HPDE6-E6E7 (cell line): ENCODE measurements at regions not wholly inside any gene's neighbourhood (a gene's known extent, or its start where the extent isn't known, plus 50 kb on each side); places are given as distances from the start of the nearest gene placed in this dataset.
A peak's percentile ranks its signal among the peaks of the same experiment; 100 is the strongest.
"Not testable (repeated sequence)": the region's sequence is repeated elsewhere in the genome, so short reads cannot be mapped to it uniquely, and the experiment has no call there.

Source experiments
- DNase-seq: peaks from one replicate; pipeline ENCODE4 v3.0.0; 2011; ENCODE audit warnings: missing footprints; ENCODE audit errors: extremely low spot score

DNA sequence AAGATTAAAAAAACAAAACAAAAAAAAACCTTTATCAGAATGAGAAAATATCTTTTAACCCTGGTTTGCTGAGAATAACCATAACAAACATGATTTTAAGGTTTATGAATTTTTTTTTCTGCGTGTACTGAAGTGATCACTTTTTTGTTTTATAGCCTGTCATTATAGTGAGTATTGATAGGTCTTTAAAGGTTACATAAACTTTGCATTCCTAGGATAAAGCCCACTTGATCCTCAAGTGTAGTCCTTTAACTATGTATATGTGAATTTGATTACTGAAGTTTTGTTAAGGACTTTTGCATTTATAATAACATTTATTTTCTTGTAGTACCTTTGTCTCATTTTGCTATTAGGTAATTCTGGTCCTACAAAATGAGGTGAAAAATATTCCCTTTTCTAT lies 709.8 kb upstream of the PCDH20 start:
- no peak for DNase-seq

DNA sequence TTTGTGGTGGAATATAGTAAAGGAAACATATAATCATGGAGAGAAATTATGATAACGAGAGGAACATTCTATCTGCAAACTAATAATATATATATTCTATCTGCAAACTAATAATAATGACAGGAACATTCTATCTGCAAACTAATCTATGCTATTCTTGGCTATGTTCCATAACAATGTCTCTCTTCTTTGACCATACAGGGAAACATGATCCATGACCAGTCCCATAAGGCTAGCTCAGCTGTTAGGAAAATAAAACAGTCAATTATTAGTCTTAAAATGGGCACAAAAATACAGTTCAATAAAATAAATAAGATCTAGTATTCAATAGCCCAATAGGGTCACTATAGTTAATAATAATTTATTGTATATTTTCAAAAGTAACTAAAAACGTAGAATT lies 707.8 kb upstream of the PCDH20 start:
- DNase-seq = no peak

DNA sequence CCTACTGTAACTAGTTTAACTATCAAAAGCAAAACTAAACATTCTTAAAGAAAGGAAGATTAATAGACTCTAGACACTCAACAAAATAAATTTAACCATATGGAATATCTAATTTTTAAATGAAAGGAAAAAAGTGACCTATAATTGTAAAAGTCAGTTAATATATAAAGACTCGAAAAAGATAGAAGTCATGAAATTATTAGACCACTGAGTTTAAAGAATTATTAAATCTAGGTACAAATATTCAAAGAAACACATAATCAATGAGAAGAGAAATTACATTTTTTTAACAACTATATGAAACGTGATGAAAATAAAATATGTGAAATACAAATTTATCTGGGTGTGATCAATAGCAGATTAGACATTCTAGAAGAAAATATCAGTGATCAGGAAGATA lies 706.8 kb upstream of the PCDH20 start:
- no peak for DNase-seq

DNA sequence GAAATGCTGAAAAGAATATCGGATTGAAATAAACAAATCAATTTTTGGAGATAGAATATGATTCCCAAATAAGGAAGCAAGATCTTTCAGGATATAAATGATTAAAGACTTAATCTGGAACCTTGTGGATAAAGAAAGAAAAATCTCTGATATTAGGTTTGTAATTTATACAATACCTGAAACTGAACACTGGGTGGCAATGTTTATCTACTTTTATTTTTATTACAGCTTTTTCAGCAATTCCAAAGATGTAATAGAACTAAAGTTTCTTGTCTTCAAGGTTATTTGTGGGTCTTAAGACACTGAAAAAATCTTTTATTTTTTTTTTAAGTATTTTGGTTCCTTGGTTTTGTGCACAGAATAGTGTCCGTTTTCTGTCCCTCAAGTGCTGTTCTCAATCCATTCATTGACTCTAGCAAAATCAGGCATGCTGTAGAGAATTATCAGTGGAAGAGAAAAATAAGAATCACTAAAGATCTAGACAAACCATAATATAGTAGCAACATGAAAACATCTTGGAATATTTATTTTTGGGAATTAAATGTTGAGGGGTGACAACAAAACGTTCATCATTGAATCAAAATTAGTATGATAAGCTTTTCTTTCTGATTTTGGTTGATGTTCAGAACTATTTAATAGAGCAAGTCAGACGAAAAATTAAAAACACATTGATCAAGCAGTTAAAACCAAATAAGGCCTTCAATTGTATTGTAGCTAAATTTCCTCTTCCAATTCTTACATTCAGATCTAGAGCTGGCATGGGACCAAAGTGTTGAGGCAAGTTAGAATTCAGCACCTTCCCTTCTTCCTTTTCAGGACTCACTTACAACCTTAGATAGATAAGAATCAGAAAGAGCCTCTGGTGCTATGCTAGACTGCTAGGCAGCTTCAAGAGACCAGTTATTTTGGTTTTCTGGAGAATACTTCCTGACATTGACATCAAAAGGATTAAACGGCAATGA lies 704.4 kb upstream of the PCDH20 start:
- peak; percentile 3 for DNase-seq

DNA sequence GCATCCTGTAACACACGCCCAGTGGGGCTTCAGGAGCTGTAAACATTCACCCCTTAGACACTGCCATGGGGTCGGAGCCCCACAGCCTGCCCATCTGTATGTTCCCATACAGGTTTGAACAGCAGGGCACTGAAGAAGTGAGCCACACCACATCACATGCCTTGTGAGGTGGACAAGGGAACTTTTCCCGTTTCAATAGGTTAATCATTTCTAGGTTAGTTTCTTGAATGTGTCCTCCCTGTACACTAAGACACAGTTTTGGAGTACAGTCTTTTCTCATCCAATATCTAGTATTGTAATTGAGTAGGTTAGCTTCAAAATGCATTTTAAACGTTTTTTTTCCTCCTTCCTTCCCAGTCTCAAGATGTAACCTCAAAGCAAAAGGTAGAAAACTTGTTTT lies 700.2 kb upstream of the PCDH20 start:
- no peak for DNase-seq

DNA sequence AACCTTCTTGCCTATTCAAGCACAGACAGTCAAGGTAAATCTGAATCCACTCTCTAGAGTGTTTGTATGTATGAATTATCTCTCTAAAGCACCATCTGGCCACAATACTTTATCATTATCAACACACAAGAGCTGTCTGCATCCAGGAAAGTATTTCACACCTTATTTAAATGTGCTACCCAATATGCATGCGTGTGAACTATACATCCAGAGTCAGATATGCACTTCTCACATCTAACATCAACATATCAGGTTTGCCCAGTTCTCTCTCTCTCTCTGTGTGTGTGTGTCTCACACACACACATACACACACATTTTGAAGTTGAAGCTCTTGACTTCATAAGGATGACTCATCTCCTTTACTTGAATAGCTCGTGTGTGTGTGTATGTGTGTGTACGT lies 697.5 kb upstream of the PCDH20 start:
- no peak for DNase-seq

DNA sequence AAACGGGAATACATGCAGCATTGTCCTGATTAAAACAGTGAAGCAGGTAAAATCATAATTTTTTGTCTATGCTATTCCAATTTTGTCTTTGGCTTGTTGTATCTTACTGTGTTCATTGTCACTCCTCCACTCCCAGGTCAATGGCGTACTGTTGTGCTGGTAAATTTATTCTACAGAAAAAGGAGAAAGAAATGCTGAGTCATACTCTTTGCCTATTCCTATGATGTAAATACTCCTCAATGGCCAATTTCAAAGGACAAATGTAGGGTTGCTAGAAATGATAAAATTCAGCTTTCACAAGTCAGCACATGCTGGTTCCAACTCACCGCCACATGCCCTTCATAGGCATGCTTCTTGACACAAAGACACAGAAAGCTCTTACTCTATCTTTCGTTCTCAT lies 694.4 kb upstream of the PCDH20 start:
- no peak for DNase-seq

DNA sequence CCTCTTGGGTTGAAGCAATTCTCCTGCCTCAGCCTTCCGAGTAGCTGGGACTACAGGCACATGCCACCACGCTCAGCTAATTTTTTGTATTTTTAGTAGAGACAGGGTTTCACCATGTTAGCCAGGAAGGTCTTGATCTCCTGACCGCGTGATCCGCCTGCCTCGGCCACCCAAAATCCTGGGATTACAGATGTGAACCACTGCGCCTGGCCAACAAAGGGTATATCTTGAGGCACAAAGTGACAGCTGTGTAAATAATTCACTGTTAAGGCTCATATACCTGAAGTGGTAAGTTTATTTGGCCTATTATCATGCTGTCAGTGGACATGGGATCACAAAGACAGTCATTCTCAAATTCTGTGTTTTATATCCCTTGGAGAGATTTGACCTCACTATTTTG lies 688.5 kb upstream of the PCDH20 start:
- not testable (repeated sequence) for DNase-seq

DNA sequence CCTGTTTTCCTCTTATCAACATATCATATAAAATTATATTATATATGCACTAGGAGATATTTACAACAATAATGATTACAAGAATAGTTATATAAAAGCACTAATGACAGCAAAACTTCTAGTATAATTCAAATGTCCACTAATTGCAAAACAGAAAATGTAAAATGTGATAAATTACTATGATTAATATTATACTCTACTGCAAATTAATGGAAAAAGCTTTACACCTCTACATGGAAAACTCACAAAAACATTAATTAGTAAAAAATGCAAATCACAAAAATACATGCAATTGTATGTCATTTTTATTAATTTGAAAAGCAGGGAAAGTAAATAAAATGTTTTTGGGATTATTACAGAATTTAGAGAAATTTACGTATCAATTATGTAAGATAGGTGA lies 681.0 kb upstream of the PCDH20 start:
- no peak for DNase-seq

DNA sequence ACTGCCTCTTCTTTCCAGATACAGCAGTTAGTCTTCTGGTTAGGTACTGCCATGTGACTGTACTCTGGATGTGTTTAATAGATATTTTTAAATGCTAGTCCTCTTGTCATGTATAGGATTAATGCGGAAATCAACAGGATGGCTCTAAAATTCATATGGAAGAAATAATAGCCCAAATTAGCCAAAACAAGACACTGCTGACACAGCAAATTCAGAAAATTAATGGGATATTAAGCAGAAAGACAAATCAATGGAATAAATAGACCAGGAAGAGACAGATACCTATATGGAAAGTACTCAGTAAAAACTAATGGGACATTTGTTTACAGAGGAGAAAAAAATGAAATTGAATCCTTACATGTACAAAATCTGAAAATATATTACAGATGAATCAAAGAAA lies 679.3 kb upstream of the PCDH20 start:
- no peak for DNase-seq

DNA sequence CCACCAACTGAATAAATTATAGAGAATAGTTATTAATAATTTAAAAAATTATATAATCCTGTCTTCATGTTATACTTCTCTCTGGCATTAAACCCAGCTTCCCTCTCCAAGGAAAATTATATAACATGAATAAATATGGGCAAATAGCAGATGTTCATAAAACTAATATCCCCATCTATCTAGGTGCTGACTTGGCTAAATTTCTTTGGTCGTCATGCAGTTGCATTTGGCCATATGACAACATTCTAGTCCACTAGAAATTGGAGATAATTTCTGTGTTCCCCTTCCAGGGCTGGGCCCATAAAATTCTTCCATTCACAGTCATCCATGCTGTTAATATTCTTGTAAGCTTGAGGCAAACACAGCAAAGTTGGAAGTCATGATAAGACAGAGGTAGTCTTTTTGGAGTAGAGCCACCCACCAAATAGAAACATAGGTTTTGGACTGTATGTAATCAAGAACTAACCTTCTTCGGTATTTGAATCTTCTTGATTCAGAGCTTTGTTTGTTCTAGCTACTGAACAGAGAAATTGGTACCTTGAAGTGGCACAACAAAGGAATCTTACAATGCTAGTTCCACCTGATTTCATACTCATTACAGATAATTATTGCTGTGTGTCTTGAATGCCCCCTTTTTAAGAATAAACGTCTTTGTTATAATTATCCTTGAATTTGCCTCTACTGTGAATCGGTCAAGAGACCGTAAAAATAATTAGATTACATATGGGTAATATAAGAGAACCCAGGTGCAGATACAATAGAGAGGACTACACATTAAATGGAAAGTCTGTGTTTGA lies 678.5 kb upstream of the PCDH20 start:
- DNase-seq = no peak

DNA sequence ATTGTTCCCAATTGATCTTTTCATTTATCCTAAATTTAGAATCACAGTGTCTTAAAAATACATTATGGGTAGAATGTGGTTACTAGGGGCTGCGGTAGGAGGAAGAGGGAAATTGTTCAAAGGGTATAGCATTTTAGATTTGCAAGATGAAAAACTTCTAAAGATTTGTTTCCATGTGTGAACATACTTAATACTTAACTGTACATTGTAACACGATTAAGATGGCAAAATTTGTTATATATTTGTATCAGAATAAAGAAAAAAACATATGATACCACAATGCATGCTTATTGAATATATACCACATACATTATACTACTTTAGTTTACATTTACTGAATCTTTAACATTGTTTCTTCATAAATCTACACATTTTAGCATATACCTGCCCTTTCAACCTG lies 677.3 kb upstream of the PCDH20 start:
- no peak for DNase-seq

DNA sequence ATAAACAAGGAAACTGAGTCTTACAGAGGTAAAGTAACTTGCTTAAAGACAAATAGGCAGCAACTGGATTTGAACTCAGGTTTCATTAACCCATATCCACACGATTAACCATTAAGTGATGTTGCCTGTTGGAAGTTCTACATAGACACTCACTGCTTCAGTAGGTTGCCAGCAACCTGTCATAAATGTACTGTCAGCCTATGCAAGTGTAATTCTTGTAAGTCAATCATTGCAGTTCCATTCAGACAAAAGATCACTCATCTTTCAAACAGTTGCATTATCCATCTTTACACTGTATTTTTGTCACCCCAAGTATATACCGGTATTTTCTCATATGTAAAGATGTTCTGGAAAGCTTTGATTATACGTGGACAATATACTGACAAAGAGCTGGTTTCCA lies 676.9 kb upstream of the PCDH20 start:
- no peak for DNase-seq

DNA sequence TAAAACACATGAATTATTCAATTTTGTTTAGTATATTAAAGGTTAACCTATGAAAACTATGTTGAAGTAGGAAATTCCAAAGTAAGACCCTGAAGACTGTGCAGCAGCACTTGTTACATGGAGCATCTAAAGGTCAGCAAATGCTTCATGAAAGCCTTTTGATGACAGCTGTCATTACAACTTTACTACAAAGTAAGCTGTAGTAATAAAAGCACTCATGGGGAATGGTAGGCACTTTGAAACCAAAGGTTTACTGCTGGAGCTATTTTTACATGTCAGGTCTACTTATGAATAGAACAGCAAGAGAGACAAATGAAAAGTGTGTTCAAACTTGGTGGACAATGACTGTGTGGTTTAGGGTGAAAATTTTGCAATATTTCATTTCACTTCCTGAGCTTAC lies 672.5 kb upstream of the PCDH20 start:
- no peak for DNase-seq

DNA sequence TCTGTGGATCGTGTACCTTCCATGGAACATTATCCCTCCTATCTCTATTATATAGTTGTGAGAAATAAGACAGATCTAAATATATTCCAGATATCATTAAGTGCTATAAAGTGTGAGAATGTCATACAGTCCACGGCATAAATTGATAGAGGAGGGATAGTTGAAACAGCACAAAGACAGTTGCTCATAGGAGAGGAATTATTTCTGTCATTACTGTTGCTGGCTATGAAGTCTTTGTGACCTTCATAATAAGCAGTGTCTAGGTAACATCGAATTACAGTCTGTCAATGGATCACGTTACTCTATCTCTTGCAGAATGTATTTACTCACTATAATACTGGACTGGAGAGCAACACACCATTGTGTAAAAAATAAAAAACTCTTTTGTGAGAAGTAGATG lies 671.5 kb upstream of the PCDH20 start:
- no peak for DNase-seq

DNA sequence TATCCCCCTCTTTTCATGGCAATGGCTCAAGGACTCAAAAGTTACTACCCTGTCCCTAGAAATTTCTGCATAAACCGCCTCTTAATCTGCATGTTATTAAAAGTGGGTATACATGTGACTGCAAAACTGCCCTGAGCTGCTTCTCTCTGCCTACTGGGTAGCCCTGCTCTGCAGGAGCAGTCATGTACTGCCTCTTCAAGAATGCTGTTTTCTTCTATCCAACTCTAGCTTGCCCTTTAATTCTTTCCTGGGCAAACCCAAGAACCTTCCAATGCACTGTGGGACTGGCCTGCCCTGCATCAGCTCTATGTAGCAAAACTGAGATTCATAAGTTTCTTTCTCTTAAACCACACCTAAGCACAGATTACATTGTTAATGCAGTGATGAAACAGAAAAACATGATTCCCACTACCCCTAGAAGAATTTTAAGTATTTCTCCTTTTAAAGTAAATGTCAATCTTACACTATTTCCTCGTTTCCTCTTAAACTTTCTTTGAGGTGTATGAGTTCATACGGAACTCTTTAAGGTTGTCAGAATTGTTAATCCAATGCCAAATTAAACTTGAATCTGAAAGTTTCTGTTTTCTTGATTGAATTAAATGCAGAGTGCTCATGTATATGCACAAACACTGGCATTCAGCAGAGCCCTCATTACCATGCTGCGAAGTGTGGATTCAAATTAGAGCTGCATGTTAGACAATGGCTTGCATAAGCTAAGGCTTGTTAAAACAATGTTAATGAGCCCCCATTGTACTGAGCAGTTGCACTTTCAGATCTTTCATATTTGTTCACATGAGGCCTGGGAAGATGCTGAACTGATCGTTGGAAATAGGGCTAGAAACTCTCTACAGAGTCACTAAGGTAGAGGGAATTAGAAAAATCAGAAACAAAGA lies 669.9 kb upstream of the PCDH20 start:
- DNase-seq = no peak

DNA sequence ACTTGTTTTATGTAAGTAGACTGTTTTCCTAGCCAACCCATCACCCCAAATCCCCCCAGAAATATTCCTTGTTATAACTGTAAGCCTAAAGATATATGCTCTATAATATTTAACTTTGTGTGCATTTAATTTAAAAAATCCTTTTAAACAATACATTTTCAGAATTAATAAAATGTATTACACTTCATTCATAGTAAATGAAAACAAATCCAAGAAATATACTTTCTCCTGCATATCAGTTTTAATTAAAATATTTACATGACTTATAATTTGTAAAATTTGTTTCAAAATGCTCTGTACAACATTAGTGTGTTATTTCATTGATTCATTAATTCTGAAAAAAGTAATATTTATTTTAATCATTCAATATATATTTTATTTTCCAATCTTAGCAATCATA lies 669.1 kb upstream of the PCDH20 start:
- DNase-seq = no peak

DNA sequence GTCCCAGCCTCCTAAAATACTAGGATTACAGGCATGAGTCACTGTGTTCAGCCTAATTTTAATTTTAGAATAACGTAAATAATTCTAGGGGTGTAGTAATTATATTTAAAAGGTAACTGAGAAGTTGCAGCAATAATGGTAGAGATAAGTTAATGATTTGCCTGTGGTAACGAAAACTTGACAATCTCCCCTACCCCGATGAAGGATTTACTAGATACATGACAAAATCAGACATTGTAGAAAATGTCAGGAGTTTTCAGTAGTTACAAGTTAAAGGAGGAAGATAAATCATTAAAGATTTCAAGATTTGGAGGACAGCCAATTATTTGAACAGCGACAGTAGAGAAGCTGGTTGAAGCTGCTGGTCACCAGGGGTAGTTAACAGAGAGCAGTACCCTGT lies 652.2 kb upstream of the PCDH20 start:
- DNase-seq = no peak

DNA sequence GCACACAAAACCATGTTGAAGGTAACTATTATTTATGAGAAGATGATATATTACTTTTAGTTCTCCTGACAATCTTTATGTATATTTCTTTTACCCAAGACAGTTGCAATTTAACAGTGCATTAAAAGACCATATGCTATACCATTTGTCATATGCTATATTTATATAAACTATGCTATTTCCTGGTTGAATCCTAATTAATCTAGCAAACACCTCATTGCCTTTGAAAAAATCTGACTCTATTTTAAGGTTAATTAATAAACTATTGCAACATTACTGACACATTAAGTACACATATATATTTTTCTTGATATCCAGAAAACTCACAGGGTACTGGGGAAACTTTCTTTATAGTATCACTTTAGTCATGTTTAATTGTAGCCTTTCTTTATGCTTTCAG lies 649.4 kb upstream of the PCDH20 start:
- DNase-seq = no peak

DNA sequence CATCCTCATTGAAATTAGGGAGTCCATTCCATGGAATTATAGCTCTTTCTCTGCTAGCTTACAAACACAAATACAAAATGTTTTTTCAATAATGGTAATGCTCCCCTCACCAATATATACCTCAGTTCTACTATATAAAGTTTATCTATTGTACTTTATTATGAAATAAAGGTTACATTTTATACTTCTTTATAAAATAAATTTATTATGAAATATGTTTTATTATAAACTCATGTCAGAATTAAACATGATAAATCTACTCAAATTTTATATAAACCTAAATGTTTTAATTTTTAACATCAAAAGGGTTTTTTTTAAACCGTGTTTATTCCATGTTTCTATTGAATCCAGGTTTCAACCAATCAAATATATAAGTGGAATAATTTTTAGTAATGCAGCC lies 646.1 kb upstream of the PCDH20 start:
- DNase-seq = no peak

DNA sequence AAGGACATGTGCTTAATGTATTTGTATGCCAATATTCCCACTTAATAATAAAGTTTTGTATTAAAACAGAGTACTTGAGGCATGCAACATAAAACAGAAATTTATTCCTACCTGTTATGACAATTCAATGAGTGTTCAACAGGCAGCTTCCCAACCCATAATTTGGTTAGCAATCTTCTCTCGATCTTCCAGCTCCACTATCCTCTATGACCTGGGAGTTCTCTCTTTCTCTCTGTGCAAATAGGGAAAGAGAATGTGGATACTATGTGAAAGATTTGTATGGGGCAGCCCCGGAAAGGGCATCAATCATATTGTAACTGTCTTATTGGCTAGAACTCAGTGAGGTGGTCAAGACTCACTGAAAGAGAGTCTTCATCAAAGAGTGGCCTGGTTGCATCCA lies 644.9 kb upstream of the PCDH20 start:
- DNase-seq = no peak

DNA sequence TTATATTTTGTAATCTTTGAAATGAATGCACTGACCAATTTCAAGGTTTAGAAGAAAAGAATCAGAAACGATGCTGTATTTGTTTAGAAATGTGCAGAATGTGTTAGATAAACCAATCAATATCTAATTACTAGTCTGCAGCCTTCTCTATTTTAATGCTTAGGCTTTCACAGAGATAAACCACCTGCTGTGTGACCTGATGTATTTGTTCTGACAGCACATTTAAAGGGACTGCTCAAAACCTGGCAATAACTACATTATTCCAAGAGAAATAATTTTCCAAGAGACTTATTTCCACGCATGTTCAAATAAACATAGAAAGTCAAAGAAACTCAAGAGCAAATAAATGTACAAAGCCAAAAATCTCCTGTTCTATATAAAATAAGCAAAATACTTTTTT lies 641.6 kb upstream of the PCDH20 start:
- DNase-seq = no peak
